Kasumi-1 (cell line): ENCODE measurements at regions not wholly inside any gene's neighbourhood (a gene's known extent, or its start where the extent isn't known, plus 50 kb on each side); places are given as distances from the start of the nearest gene placed in this dataset.

ENCODE experiments used
- DNase-seq, 2 experiments: peaks; one replicate each; lab custom pipeline; 2025; lab: John Stamatoyannopoulos, UW

DNA sequence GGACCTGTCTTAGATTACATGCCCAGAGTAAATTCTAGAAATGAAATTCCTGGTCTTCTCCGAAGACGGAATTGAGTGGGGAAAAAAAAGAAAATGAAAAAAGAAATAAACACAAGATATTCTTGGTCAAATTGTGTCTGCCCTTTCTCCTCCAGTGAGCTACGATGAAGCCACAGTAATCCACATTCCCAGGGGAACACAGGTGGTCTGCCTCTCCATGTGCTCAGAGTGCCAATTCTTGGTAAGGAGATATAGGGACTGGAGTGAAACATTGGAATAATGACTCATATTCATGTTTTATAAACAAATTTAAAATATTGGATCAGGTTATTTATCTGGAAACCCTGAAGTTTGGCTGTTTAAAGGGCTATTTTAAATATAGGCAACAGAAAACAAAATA lies 54.2 kb upstream of the MGST2 start:
- no peak for DNase-seq

DNA sequence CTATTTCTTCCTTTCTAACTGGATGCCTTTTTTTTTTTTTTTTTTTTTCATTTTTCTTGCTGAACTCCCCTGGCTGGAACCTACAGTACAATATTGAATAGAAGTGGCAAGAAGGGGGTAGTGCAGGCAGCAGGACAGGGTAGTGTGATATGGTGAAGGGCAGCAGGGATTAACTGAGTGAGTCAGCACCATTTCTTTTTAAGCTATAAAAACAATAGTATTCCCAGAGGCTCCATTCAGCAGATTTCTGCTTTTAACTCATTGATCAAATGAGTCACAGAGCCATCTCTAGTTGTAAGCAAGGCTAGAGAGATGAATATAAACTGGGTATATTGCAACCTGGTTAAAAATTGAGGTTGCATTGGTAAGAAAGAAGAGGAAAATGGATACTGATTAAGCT lies 53.6 kb upstream of the SETD7 start:
- no peak for DNase-seq

DNA sequence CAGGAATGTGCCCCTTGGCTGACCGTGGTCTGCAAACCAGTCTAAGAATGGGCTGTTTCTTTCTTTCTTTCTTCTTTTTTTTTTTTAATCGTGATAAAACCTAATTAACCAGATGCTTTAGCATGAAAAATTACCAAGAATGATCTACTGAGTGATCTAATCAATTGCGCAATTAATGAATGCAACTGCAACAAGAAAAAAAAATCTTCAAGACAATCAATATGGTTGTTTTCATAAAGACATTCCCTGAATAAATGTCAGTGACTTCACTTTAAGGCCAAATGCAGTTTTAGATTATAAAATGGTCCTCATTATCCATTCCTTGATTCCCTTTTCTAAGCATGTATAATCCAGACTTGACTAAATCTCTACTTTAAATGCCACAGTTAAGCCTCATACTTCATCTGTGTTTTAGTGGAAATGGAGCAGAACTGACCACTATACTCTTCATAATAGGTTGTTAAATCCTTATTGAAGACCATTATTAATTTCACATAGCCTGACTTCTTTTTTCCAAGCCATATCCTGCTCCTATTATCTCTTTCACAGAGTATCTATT lies 51.6 kb upstream of the SETD7 start:
- DNase-seq = no peak

DNA sequence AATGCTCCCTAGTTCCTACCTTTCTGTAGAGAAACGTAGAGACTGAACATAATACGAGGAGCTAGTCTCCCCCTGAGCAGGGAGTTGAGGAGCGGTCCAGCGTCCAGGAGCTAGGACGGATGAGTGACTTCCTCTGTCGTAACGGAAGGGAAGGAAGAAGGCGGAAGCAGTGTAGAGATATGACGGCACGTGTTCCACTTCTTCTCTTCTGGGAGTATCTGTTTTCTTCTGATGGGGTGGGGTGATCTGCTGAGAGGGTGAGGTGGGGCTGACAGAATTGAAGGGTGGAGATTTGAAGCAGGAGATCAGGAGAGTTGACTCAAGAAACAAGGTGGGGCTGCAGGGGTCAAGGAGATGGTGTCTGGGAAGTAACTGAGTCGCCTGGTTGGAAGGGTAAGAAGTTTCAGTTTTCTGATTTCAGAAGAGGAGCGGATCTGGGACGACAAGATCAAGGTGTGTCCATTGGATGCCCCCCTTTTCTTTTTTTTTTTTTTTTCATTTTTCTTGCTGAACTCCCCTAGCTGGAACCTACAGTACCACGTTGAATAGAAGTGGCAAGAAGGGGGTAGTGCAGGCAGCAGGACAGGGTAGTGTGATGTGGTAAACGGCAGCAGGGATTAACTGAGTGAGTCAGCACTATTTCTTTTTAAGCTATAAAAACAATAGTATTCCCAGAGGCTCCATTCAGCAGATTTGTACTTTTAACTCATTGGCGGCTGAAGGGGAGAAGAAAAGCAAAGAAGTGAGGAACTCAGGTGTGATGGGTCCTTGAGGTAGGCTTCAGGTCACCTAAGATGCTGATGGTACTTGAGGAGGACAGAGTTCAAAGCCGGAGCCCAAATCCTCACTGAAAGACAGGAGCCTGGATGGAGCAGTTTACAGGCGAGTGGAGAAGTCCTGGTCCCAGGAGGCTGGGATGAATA lies 50.8 kb upstream of the SETD7 start:
- DNase-seq = peak in 1 of 2 experiments; percentile 6

DNA sequence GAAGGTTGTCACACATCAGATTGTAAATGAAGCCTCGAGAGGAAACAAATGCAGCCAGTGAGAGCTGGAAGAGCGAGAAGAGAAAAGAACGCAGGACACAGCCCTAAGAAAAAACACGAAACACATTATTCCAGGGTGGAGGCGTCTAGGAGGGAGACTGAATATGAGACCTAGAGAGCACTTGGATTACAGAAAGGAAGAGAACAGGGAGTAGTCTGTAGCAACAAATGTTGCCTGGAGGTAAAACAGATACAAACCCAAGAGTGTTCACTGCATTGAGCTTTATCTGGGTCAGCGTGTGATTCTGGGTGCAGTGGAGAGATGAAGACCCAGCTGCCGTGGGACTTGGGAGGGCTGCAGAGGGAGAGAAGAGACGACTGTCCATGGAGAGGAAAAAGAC lies 50.1 kb upstream of the SETD7 start:
- DNase-seq = no peak
